Prostate gland (tissue), 2 donors: ENCODE measurements at regions not wholly inside any gene's neighbourhood (a gene's known extent, or its start where the extent isn't known, plus 50 kb on each side); places are given as distances from the start of the nearest gene placed in this dataset.

Experiments
- DNase-seq: peaks from one replicate; pipeline ENCODE4 v3.0.0-alpha.2; 2019; ENCODE audit warnings: low spot score
- H3K27ac ChIP-seq, 2 donors: fragments of 200-600 bp; sonication (generic); 2 replicates each; pipeline ENCODE4 v1.5.1; 2017 to 2019
- H3K27me3 ChIP-seq: fragments of 200-600 bp; sonication (generic); replicated peaks from 2 replicates; pipeline ENCODE4 v1.5.1; 2019; ENCODE audit not compliant: insufficient read depth
- H3K36me3 ChIP-seq, 2 donors: fragments of 200-600 bp; sonication (generic); 1 replicate in 1 of 2; 2 replicates in 1 of 2; pipeline versions ENCODE4 v1.5.1 to v1.8.1; 2017 to 2019
- H3K4me1 ChIP-seq: fragments of 200-600 bp; sonication (generic); replicated peaks from 2 replicates; pipeline ENCODE4 v1.5.1; 2019
- H3K4me3 ChIP-seq, 2 donors: fragments of 200-600 bp; sonication (generic); 2 replicates each; pipeline ENCODE4 v1.5.1; 2017 to 2019
- H3K9me3 ChIP-seq: fragments of 200-600 bp; sonication (generic); 2 replicates; pipeline ENCODE4 v1.5.1; 2017
- POLR2A ChIP-seq: fragments of 450-650 bp; IDR thresholded peaks from one replicate; pipeline ENCODE4 v1.6.1; 2016; ENCODE audit warnings: antibody characterized with exemption, mild to moderate bottlenecking
- POLR2AphosphoS5 ChIP-seq: sonication (generic); formaldehyde crosslinking; IDR thresholded peaks from one replicate; pipeline ENCODE4 v1.6.1; 2017; ENCODE audit warnings: antibody characterized with exemption
- WGBS: methylation state at CpG from one replicate; pipeline ENCODE4 v1.1.5; 2018; 5-methylcytosine and 5-hydroxymethylcytosine counted together
- intact Hi-C: fragments of 100-400 bp; cut with DNase I; formaldehyde crosslinking; loops from one replicate; pipeline ENCODE4 v1.14.2; 2022
- TF ChIP-seq, protein P1 (sequence below), 4 experiments: fragments of 200-600 bp in 2 of 4; fragments of 450-650 bp in 2 of 4; sonication (generic) in 2 of 4; IDR thresholded peaks; 1 replicate in 3 of 4; 2 replicates in 1 of 4; pipeline ENCODE4 v1.5.1; 2016 to 2019; ENCODE audit warnings: antibody characterized with exemption in 4 of 4, mild to moderate bottlenecking in 2 of 4, moderate library complexity in 2 of 4

DNA sequence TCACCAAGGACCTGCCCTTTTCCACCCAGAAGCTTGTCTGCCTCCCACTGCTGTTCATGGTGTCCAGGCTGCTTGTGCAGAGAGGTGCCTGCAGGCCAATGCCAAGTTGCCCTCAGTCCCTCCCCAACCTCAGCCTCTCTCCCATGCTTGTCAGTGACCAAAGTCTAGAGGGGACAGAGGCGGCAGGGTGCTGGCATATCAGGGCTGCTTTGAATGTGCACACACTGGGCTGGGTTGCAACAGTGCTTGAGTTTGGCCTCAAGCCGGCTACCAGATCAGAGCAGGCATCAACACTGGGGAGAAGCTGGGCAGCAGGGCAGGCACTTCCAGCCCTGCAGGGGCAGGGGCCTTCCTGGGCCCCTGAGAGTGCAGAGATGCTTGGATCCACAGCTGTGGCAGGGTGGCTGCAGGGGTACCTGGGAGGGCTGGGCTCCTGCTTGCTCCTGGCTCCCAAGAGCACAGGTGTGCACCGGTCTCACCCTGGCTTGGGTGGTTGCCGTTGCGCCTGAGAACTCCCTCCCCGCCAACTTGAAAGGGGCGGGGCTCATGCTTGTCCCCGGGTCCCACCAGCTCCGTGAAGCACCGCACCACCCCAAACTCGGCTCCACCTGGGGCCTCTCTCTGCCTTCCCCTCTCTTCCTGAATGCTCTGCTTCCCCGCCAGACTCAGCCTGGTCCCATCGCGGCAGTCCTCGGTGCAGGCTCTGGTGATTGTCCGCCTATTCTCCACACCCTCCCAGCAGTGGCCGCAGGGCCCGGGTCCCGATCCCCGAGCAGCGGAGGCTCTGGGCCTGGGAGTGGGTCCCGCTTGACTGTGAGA is 1681.9 kb upstream of the ADGRL3 start:
- no peaks in the 10 kb centered on the region for H3K9me3 ChIP-seq
- H3K4me1 ChIP-seq = no peaks in the 10 kb centered on the region

DNA sequence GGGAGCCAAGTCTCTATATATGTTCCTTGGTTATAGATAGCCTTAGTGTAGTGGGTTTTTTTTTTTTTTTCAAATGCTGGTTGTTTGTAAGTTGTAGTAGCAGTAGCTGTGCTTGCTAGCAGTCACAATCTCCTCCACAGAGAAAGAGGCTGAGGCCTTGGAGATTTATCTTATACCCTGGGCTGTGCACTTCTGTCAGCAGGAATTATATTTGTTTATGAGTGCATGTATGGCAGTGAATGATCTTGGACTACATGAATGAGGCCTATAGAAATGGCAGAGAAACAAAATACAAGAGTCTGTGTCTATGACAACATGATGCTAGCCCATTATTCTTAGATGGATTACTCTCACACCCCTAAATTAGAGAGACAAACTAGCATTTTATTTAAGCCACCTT is 1674.2 kb upstream of the ADGRL3 start:
- Histone ChIP-seq H3K9me3 (no peaks in the 10 kb centered on the region), H3K4me3 (no peak overlapping the region), H3K4me1 (no peaks in the 10 kb centered on the region), H3K27ac (no peak overlapping the region), H3K27me3 (no peaks in the 10 kb centered on the region), H3K36me3 (no peaks in the 10 kb centered on the region)
- TF ChIP-seq POLR2AphosphoS5 = no peak
- TF ChIP-seq, protein P1, sequence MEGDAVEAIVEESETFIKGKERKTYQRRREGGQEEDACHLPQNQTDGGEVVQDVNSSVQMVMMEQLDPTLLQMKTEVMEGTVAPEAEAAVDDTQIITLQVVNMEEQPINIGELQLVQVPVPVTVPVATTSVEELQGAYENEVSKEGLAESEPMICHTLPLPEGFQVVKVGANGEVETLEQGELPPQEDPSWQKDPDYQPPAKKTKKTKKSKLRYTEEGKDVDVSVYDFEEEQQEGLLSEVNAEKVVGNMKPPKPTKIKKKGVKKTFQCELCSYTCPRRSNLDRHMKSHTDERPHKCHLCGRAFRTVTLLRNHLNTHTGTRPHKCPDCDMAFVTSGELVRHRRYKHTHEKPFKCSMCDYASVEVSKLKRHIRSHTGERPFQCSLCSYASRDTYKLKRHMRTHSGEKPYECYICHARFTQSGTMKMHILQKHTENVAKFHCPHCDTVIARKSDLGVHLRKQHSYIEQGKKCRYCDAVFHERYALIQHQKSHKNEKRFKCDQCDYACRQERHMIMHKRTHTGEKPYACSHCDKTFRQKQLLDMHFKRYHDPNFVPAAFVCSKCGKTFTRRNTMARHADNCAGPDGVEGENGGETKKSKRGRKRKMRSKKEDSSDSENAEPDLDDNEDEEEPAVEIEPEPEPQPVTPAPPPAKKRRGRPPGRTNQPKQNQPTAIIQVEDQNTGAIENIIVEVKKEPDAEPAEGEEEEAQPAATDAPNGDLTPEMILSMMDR (IDR thresholded peaks at IDR 0.05) = no peak
- intact Hi-C loops = no loop called here
- DNase-seq = no peak

More for the DNA sequence above, 1681.9 kb upstream of the ADGRL3 start:
- Histone ChIP-seq H3K4me3 (no peak overlapping the region), H3K27ac (no peak overlapping the region), H3K27me3 (no peaks in the 10 kb centered on the region), H3K36me3 (no peaks in the 10 kb centered on the region)
- DNase-seq = no peak
- intact Hi-C loops = no loop called here
- 97% methylated on average over 21 of the region's 22 CpGs for WGBS
- TF ChIP-seq POLR2A = no peak
- no peak for TF ChIP-seq POLR2AphosphoS5
- TF ChIP-seq, protein P1 (IDR thresholded peaks at IDR 0.05) = no peak

DNA sequence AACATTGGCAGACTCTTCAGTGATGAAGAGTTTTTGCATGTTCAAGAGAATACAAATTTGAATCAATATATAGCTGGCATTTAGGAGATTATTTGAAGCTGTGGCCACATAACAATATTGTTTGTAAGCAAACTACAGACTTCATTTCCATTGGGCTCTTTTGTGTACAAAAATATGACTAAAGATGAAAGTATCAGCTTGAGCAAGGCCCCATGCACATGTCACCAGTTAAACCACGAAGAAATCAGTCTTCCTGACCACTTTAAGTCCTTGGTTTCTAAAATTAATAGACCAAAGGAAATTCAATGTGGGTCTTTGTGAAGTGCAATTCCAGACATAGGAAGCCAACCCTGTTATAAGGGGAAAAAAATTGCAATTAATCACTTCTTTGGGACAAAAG is 1664.6 kb upstream of the ADGRL3 start:
- H3K4me3 ChIP-seq = no peak overlapping the region
- H3K9me3 ChIP-seq = no peaks in the 10 kb centered on the region
- H3K4me1 ChIP-seq = no peaks in the 10 kb centered on the region
- TF ChIP-seq POLR2AphosphoS5 (no peak), POLR2A (no peak)
- TF ChIP-seq, protein P1 (IDR thresholded peaks at IDR 0.05) = no peak
- intact Hi-C loops = no loop called here
- 59% methylated on average over 1 of the region's 1 CpG for WGBS
- no peak for DNase-seq
- H3K27ac ChIP-seq = no peak overlapping the region
- H3K27me3 ChIP-seq = no peaks in the 10 kb centered on the region
- no peaks in the 10 kb centered on the region for H3K36me3 ChIP-seq

DNA sequence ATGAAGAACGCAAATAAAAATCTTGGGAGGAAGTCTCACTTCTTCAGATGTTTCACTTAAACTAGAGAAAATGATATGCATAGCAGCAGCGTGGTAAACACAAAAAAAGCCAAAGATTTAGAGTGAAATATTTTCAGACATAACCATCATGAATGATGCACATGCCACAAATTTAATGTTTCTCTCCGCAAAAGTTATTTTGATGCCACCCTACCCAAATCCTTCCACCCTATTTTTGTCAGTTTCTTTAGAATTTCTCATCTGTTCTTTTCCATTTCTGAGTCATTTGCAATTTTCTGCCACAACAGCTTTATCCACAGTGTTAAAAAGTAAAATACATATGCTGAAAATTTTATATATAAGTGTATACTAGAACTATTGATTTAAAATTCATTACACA is 1663.7 kb upstream of the ADGRL3 start:
- Histone ChIP-seq H3K27me3 (no peaks in the 10 kb centered on the region), H3K4me3 (no peak overlapping the region), H3K4me1 (no peaks in the 10 kb centered on the region), H3K9me3 (no peaks in the 10 kb centered on the region), H3K36me3 (no peaks in the 10 kb centered on the region), H3K27ac (no peak overlapping the region)
- intact Hi-C loops = no loop called here
- no peak for DNase-seq
- WGBS = 89% methylated on average over 3 of the region's 3 CpGs
- TF ChIP-seq, protein P1 (IDR thresholded peaks at IDR 0.05) = no peak
- TF ChIP-seq POLR2A (no peak), POLR2AphosphoS5 (no peak)

DNA sequence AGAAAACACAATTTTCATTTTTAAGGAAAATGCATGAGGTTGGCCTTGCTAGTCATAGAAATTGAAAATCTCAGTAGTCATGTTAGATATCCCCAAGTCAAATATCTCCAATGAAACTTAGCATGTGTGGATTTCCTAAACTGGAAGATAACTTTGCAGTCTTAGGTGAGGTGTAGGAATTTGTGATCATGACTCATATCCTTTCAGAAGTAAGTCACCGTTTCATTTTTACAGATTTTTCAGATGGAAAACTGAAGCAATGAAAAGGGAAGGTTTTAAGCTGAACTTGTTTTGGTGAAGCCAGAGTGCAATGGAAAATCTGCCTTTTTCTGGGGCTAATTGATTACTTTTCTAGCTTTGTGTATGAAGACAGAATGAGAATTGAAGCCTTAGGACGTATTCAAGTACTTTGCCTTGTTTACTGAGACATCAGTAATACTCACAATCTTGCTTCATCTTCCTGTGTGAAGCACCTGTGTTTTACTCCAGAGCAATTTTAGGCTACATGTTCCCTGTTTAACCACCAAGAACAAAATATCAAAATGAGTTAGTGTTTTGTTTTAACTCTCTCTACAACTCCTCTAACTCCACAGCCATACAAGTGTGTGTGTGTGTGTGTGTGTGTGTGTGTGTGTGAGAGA is 1662.8 kb upstream of the ADGRL3 start:
- Histone ChIP-seq H3K27ac (no peak overlapping the region), H3K27me3 (no peaks in the 10 kb centered on the region), H3K36me3 (no peaks in the 10 kb centered on the region), H3K4me1 (no peaks in the 10 kb centered on the region), H3K9me3 (no peaks in the 10 kb centered on the region), H3K4me3 (no peak overlapping the region)
- TF ChIP-seq, protein P1 (IDR thresholded peaks at IDR 0.05) = no peak
- TF ChIP-seq POLR2AphosphoS5 = no peak
- TF ChIP-seq POLR2A = no peak
- intact Hi-C loops = no loop called here
- 44% methylated on average over 2 of the region's 2 CpGs for WGBS
- DNase-seq = no peak
